ENCODE measurements at regions not wholly inside any gene's neighbourhood (a gene's known extent, or its start where the extent isn't known, plus 50 kb on each side); places are given as distances from the start of the nearest gene placed in this dataset.

- no peak for DNase-seq
Observed at GRCh38 chr2:122132147-122132691, 376.8 kb downstream of the TSN start.

GRCh38 chr2:122135021-122135937, 379.8 kb downstream of the TSN start:
- DNase-seq: no peak

GRCh38 chr2:122136056-122136455, 380.6 kb downstream of the TSN start:
- no peak for DNase-seq

- DNase-seq: no peak
Observed at GRCh38 chr2:122138561-122138960, 383.1 kb downstream of the TSN start.

GRCh38 chr2:122139739-122140420, 384.4 kb downstream of the TSN start:
- DNase-seq: no peak

- DNase-seq: no peak
Observed at GRCh38 chr2:122144884-122145283, 389.4 kb downstream of the TSN start.

- DNase-seq: no peak
Observed at GRCh38 chr2:122145856-122146255, 390.4 kb downstream of the TSN start.

GRCh38 chr2:122148128-122148767, 392.8 kb downstream of the TSN start:
- no peak for DNase-seq

- DNase-seq: no peak
Observed at GRCh38 chr2:122150524-122151280, 395.3 kb downstream of the TSN start.

GRCh38 chr2:122152571-122152970, 397.1 kb downstream of the TSN start:
- no peak for DNase-seq

- DNase-seq: no peak
Observed at GRCh38 chr2:122156176-122156890, 400.9 kb downstream of the TSN start.

GRCh38 chr2:122157158-122157557, 401.7 kb downstream of the TSN start:
- no peak for DNase-seq

- no peak for DNase-seq
Observed at GRCh38 chr2:122163617-122164016, 408.2 kb downstream of the TSN start.

GRCh38 chr2:122164964-122165363, 409.5 kb downstream of the TSN start:
- no peak for DNase-seq

GRCh38 chr2:122166820-122167219, 411.4 kb downstream of the TSN start:
- no peak for DNase-seq

- DNase-seq: no peak
Observed at GRCh38 chr2:122167515-122167914, 412.1 kb downstream of the TSN start.

- DNase-seq: no peak
Observed at GRCh38 chr2:122168799-122169198, 413.3 kb downstream of the TSN start.

GRCh38 chr2:122172812-122173211, 417.4 kb downstream of the TSN start:
- no peak for DNase-seq

- no peak for DNase-seq
Observed at GRCh38 chr2:122174061-122174460, 418.6 kb downstream of the TSN start.

GRCh38 chr2:122179492-122180165, 424.2 kb downstream of the TSN start:
- no peak for DNase-seq

- DNase-seq: no peak
Observed at GRCh38 chr2:122180972-122181371, 425.5 kb downstream of the TSN start.
